ENCODE measurements at regions not wholly inside any gene's neighbourhood (a gene's known extent, or its start where the extent isn't known, plus 50 kb on each side); places are given as distances from the start of the nearest gene placed in this dataset.

- TF ChIP-seq POLR2AphosphoS5 (IDR thresholded peaks at IDR 0.05) (no peak), POLR2A (IDR thresholded peaks at IDR 0.05) (no peak)
Measured at GRCh38 chr7:155365146-155365874, 67.6 kb downstream of the INSIG1 start.
